ENCODE measurements at regions not wholly inside any gene's neighbourhood (a gene's known extent, or its start where the extent isn't known, plus 50 kb on each side); places are given as distances from the start of the nearest gene placed in this dataset.

GRCh38 chr5:5658889-5659465, 236.5 kb downstream of the ICE1 start:
- no peak for DNase-seq

GRCh38 chr5:5658226-5658625, 235.7 kb downstream of the ICE1 start:
- no peak for DNase-seq

- no peak for DNase-seq
Measured at GRCh38 chr5:5652181-5652580, 229.7 kb downstream of the ICE1 start.

GRCh38 chr5:5650949-5651348, 228.5 kb downstream of the ICE1 start:
- DNase-seq, result no peak

GRCh38 chr5:5650242-5650641, 227.8 kb downstream of the ICE1 start:
- no peak for DNase-seq

GRCh38 chr5:5649641-5650040, 227.2 kb downstream of the ICE1 start:
- no peak for DNase-seq

- no peak for DNase-seq
Measured at GRCh38 chr5:5648694-5649093, 226.2 kb downstream of the ICE1 start.

GRCh38 chr5:5645891-5646290, 223.4 kb downstream of the ICE1 start:
- no peak for DNase-seq

- DNase-seq, result no peak
Measured at GRCh38 chr5:5645198-5645597, 222.7 kb downstream of the ICE1 start.

GRCh38 chr5:5644249-5644648, 221.8 kb downstream of the ICE1 start:
- no peak for DNase-seq

- no peak for DNase-seq
Measured at GRCh38 chr5:5643481-5643880, 221.0 kb downstream of the ICE1 start.

GRCh38 chr5:5638211-5638610, 215.7 kb downstream of the ICE1 start:
- no peak for DNase-seq

GRCh38 chr5:5637173-5637572, 214.7 kb downstream of the ICE1 start:
- no peak for DNase-seq

GRCh38 chr5:5634817-5635216, 212.3 kb downstream of the ICE1 start:
- no peak for DNase-seq

GRCh38 chr5:5633579-5633978, 211.1 kb downstream of the ICE1 start:
- DNase-seq, result no peak

- no peak for DNase-seq
Measured at GRCh38 chr5:5632678-5633077, 210.2 kb downstream of the ICE1 start.

GRCh38 chr5:5629607-5629978, 207.1 kb downstream of the ICE1 start:
- DNase-seq, result no peak

- DNase-seq, result no peak
Measured at GRCh38 chr5:5628866-5629606, 206.6 kb downstream of the ICE1 start.

- DNase-seq, result no peak
Measured at GRCh38 chr5:5626412-5626811, 203.9 kb downstream of the ICE1 start.

GRCh38 chr5:5625491-5625890, 203.0 kb downstream of the ICE1 start:
- no peak for DNase-seq

- DNase-seq, result no peak
Measured at GRCh38 chr5:5623397-5623796, 200.9 kb downstream of the ICE1 start.

GRCh38 chr5:5622806-5623205, 200.3 kb downstream of the ICE1 start:
- no peak for DNase-seq

GRCh38 chr5:5619546-5619945, 197.1 kb downstream of the ICE1 start:
- no peak for DNase-seq

- DNase-seq, result no peak
Measured at GRCh38 chr5:5617024-5617423, 194.5 kb downstream of the ICE1 start.

GRCh38 chr5:5616247-5616895, 193.9 kb downstream of the ICE1 start:
- no peak for DNase-seq
